CD4-positive, alpha-beta T cell treated with Interferon alpha-2 for 1 hour (primary cell): ENCODE measurements at regions not wholly inside any gene's neighbourhood (a gene's known extent, or its start where the extent isn't known, plus 50 kb on each side); places are given as distances from the start of the nearest gene placed in this dataset.

Experiments used
- DNase-seq, 2 donors: peaks; one replicate each; pipeline ENCODE4 v3.0.0-alpha.2; 2020 to 2022

- DNase-seq: no peak
These were observed 95.9 kb upstream of the SCOC start for GRCh38 chr4:140277576-140277975.

- no peak for DNase-seq
These were observed 101.9 kb upstream of the SCOC start for GRCh38 chr4:140271553-140271952.

DNA sequence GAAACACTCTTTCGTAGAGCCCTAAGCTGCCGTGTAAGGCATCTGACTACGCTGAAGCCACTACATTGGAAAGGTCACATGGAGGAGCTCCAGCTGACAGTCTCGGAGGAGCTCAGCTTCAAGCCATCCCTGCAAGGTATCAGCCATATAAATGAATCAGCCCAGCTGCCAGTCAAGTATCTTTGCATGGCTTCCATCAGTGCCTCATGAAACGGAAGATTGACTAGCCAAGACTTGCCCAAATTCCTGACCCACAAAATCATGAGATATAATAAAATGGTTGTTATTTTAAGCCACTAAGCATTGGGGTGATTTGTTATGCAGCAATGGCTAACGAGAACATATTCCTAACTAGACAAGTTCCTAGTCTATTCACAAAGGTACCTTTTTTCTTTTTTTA, 104.1 kb upstream of the SCOC start:
- no peak for DNase-seq

DNA sequence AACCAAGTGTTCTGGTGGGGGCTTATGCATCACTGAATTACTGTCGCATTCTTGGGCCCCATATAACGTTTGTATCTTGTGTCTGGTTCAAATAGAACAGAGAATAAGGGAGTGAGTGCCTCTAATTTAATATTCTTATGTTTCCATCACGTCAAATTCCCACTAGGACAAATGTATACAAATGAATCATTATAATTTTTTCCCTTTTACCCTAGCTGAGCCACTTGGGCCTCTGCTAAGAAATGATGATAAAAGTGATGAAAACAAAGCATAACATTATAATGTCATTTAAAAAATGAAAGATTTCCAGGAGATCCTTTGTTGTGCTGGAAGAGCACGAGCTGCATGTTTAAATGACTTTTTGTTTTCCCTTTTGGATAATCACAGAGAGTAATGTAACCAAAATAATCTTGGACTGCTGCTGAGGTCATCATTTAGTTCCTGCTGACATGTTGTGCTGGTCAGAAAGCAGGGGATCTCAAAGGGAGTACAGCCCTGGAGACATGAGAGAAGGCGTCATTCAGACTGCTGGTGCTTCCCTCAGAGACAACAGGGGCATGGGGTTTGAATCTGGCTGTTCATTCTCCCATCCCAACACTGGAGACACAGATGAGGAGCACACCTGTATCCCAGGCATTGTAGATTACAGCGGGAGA, 105.1 kb upstream of the SCOC start:
- DNase-seq: no peak

DNA sequence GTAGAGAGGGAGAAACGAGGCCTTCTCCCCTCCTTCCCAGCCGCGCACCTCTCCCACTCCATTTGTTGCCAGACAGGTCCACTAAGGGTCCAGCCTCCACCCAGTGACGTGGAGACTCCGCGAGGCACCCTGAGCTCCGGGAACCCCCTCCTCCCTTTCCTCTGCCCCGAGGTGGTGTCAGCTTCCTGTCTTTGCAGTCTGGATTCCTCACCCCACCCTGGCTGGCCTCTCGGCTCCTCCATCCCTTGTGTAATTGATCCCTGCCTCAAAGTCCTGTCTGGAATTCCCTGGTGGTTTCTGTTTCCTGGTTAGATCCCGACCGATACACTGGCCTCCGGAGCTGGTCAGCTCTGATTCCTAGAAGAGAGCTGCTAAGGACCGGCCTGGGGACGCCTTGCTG, 105.9 kb upstream of the SCOC start:
- DNase-seq: no peak

DNA sequence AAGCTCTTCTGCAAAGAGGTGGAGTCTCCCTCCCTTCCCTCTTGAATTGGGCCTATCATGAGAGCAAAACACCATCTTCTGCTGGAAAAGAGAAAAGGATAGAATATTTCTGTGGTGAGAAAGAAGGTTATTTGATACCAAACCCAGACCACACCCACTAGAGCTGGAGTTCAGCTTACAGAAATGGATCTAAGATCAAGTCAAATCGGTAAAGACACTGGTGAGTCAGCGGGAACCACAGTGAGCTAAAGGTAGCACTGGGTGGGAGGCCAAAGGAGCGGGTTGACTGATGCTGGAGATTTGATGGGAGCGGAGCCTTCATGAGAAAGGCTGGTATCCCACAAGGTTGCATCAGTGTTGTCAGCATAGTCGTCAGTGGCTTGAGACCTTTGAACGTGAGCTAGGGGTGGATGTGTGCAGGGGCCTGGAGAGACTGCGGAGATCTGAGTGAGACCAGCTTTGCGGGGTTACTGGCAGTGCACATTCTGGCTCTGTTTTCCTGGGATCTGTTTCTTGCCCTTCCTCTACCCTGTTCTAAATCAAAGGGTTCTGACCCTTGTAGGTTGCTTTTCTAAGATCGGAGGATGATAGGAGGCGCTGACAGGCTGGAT, 106.4 kb upstream of the SCOC start:
- no peak for DNase-seq

DNA sequence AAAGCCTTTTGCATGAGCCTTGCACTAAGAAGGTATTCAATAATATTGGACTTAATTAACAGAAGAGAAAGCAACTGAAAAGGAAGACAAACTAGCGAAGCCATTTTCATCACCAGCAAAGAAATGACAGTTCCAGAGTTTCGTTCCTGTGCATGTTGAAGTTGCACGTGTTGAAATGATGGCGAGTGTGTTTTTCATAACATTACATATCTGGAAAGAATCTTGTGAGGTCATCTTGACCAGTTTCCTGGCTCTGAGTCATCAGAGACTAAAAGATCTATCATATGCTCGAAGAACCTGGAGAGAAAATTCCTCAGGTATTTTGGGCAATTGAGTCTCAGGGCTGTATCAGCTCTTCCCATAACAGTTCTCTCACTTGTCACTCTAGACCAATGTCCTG, 106.2 kb upstream of the MAML3 start:
- DNase-seq: no peak

GRCh38 chr4:140258476-140258875, 104.5 kb upstream of the MAML3 start:
- no peak for DNase-seq

- DNase-seq: no peak
These were observed 103.7 kb upstream of the MAML3 start for GRCh38 chr4:140257461-140258305.

GRCh38 chr4:140256941-140257340, 103.0 kb upstream of the MAML3 start:
- DNase-seq: no peak

- peak in 1 of 2 donors; percentile 11 for DNase-seq
These were observed 102.4 kb upstream of the MAML3 start for GRCh38 chr4:140256335-140256734.

GRCh38 chr4:140255927-140256326, 101.9 kb upstream of the MAML3 start:
- no peak for DNase-seq

GRCh38 chr4:140255467-140255866, 101.5 kb upstream of the MAML3 start:
- DNase-seq: no peak

GRCh38 chr4:140254651-140255299, 100.8 kb upstream of the MAML3 start:
- DNase-seq: no peak

DNA sequence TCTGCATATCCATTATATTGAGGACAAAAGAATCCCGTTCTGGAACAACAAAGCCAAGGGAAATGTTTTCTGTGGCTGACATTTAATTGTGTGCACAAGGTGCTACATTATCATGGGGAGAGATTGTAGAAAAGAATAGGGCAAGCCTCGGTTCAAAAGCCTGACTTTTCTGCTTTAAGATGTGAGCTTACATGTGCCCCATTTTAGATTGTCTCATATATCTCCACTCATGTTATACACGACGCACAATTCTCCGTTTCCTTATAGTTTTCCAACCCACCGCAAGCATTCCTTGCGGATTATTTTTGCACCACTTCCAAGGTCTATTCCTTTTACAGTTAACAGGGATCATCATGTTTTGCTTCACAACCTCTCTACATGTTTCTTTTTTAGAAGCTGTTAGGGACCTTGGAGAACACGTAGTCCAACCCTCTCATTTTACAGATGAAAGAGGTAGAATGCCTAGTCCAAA, 99.6 kb upstream of the MAML3 start:
- DNase-seq: no peak

- peak; percentile 35 to 57 for DNase-seq
These were observed 99.0 kb upstream of the MAML3 start for GRCh38 chr4:140252742-140253555.

- peak in 1 of 2 donors; percentile 8 for DNase-seq
These were observed 98.3 kb upstream of the MAML3 start for GRCh38 chr4:140252141-140252741.

DNA sequence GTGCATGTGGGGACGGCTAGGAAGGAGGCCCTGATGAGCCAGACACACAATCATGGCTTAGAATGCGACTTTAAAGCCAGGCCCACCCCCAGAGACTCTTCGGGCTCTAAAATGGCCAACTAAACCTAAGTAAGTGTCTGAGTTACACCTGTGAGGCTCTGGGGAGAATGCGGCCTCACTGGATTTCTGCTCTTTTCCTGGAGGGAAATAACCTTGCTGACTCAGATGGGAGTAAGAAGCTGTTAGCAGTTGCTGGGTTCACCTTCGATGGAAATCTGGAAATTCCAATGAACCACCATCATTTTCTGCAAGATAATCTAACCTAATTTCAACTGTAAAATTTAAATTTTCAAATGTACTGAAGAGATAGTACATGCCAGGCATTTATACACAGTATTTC, 97.6 kb upstream of the MAML3 start:
- DNase-seq: no peak

DNA sequence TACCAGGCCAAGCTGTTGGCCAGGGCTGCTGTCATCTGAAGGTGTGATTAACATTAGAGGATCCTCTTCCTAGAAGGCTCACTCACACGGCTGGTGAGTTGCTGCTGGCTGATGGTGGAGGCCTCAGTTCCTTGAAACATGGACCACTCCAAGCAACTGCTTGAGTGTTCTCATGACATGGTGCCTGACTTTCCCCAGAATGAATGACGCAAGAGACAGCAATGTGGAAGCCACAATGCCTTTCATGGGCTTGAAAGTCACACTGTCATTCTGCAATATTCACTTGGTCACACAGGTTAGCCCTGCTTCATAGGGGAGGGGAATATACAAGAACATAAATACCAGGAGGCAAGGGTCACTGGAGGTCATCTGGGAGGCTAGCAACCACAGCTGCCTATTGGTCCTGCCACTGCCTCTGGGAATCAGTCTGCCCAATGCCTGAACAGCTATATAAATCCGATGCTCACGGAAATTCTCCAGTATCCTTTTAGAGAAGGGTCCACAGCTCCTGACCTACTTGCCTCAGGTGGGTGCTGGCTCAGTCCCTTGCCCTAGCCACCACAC, 97.1 kb upstream of the MAML3 start:
- DNase-seq: peak in 1 of 2 donors; percentile 50

- DNase-seq: peak in 1 of 2 donors; percentile 29
These were observed 95.4 kb upstream of the MAML3 start for GRCh38 chr4:140249351-140249750.

DNA sequence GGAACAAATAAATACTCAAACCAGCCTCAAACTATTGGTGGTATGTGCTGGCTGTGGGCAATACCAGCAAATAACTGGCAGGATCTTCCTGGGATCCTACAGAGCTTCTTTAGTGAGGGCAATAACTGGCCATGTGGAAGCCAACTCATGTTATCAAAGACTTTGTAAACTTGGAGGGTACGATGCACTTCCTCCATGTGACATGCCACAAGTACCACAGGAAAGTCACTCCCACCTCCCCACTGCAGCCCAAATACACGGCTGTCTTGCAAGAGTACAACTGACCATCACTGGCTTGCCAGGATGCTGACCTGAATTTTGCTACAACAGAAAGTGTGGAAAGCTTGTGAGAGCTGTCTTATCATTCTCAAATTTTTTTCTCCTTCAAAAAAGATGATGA, 93.3 kb upstream of the MAML3 start:
- DNase-seq: no peak

GRCh38 chr4:140246216-140246615, 92.2 kb upstream of the MAML3 start:
- no peak for DNase-seq
